Chondrocyte (in vitro differentiated cells): ENCODE measurements at regions not wholly inside any gene's neighbourhood (a gene's known extent, or its start where the extent isn't known, plus 50 kb on each side); places are given as distances from the start of the nearest gene placed in this dataset.

Source experiments
- DNase-seq: peaks from one replicate; pipeline ENCODE4 v3.0.0; 2021; ENCODE audit warnings: mixed read lengths, low spot score
- H3K27ac Mint-ChIP-seq: one replicate; pipeline ENCODE4 v1.8.0; 2021; ENCODE audit warnings: mild to moderate bottlenecking, moderate library complexity, mixed read lengths; ENCODE audit not compliant: unreplicated experiment
- H3K27me3 Mint-ChIP-seq: 2 replicates; pipeline ENCODE4 v1.8.0; 2021; ENCODE audit warnings: low read depth, mixed read lengths
- H3K36me3 Mint-ChIP-seq: 2 replicates; pipeline ENCODE4 v1.8.0; 2021; ENCODE audit warnings: low read depth, mixed read lengths
- H3K4me1 Mint-ChIP-seq: 2 replicates; pipeline ENCODE4 v1.8.0; 2021; ENCODE audit warnings: low read depth, mild to moderate bottlenecking, mixed read lengths
- H3K4me3 Mint-ChIP-seq: one replicate; pipeline ENCODE4 v1.8.0; 2021; ENCODE audit warnings: mild to moderate bottlenecking, moderate library complexity, mixed read lengths; ENCODE audit not compliant: unreplicated experiment
- H3K9me3 Mint-ChIP-seq: 2 replicates; pipeline ENCODE4 v1.8.0; 2021; ENCODE audit warnings: low read depth, mixed read lengths
- CTCF ChIP-seq: fragments of 200-600 bp; sonication (generic); IDR thresholded peaks from 2 replicates; pipeline ENCODE4 v1.5.0; 2021; ENCODE audit warnings: antibody characterized with exemption, mild to moderate bottlenecking, moderate library complexity

- DNase-seq = no peak
- TF ChIP-seq CTCF = no peak
- H3K4me1 Mint-ChIP-seq = peaks cover 5% of the 10 kb centered on the region
- no peak overlapping the region for H3K4me3 Mint-ChIP-seq
- H3K27me3 Mint-ChIP-seq = no peaks in the 10 kb centered on the region
- H3K9me3 Mint-ChIP-seq = no peaks in the 10 kb centered on the region
- no peaks in the 10 kb centered on the region for H3K36me3 Mint-ChIP-seq
- no peak overlapping the region for H3K27ac Mint-ChIP-seq
Measured at GRCh38 chr2:150974864-150975263, 286.8 kb downstream of the RBM43 start.

- Mint-ChIP-seq H3K4me3 (no peak overlapping the region), H3K9me3 (no peaks in the 10 kb centered on the region), H3K4me1 (peaks cover 5% of the 10 kb centered on the region), H3K27ac (no peak overlapping the region), H3K27me3 (no peaks in the 10 kb centered on the region), H3K36me3 (no peaks in the 10 kb centered on the region)
- no peak for TF ChIP-seq CTCF
- DNase-seq = no peak
Measured at GRCh38 chr2:150974234-150974633, 287.4 kb downstream of the RBM43 start.

GRCh38 chr2:150971910-150972309 lies 289.8 kb downstream of the RBM43 start:
- H3K27me3 Mint-ChIP-seq = no peaks in the 10 kb centered on the region
- DNase-seq = no peak
- no peaks in the 10 kb centered on the region for H3K36me3 Mint-ChIP-seq
- no peaks in the 10 kb centered on the region for H3K4me1 Mint-ChIP-seq
- H3K27ac Mint-ChIP-seq = no peak overlapping the region
- no peak for TF ChIP-seq CTCF
- H3K9me3 Mint-ChIP-seq = no peaks in the 10 kb centered on the region
- H3K4me3 Mint-ChIP-seq = no peak overlapping the region

- H3K27ac Mint-ChIP-seq = no peak overlapping the region
- TF ChIP-seq CTCF = no peak
- peaks cover 1% of the 10 kb centered on the region for H3K36me3 Mint-ChIP-seq
- DNase-seq = no peak
- no peaks in the 10 kb centered on the region for H3K4me1 Mint-ChIP-seq
- no peaks in the 10 kb centered on the region for H3K27me3 Mint-ChIP-seq
- H3K4me3 Mint-ChIP-seq = no peak overlapping the region
- peaks cover 9% of the 10 kb centered on the region for H3K9me3 Mint-ChIP-seq
Measured at GRCh38 chr2:150963336-150963735, 298.3 kb downstream of the RBM43 start.

GRCh38 chr2:150955231-150955630 lies 306.4 kb downstream of the RBM43 start:
- no peak overlapping the region for H3K27ac Mint-ChIP-seq
- H3K4me1 Mint-ChIP-seq = no peaks in the 10 kb centered on the region
- DNase-seq = no peak
- H3K36me3 Mint-ChIP-seq = peaks cover 1% of the 10 kb centered on the region
- TF ChIP-seq CTCF = no peak
- H3K4me3 Mint-ChIP-seq = no peak overlapping the region
- H3K27me3 Mint-ChIP-seq = peaks cover 1% of the 10 kb centered on the region
- H3K9me3 Mint-ChIP-seq = peaks cover 11% of the 10 kb centered on the region
